ENCODE measurements at regions not wholly inside any gene's neighbourhood (a gene's known extent, or its start where the extent isn't known, plus 50 kb on each side); places are given as distances from the start of the nearest gene placed in this dataset.
"Not testable (repeated sequence)": the region's sequence is repeated elsewhere in the genome, so short reads cannot be mapped to it uniquely, and the experiment has no call there.

DNA sequence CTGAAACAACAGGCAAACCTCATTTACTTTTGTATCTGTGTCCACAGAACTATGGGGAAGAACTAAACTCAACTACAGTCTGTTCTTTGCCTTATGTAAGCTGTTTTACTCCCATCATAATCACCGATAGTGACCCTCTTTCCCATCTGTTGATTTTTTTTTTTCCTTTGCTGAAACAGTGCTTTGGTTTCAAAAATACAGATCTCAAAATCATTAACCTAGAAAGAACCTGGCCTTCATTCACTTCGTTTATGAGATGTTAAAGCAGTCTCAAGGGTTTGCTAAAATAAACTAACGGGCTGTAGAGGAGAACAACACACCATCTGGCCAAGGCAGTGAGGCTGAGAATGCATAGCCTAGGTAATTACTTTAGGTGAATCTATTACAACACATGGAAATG, 706.6 kb upstream of the ZNF608 start:
- no peak for DNase-seq

DNA sequence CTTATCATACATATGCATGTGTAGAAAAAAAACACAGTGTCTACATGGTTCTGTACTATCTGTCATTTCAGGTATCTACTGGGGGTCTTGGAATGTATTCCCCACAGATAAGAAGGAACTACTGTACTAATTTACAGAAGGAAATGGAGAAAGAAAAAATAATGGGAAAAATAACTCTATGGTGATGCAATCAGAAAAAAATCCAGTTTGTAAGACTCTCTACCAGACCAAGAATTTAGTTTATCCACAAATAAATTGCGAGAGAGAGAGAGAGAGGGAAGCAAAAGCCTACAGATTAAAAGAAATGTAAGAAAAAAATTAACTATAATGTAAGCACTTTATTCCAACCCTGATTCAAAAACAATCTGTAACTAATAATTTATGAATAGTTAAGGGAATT, 708.6 kb upstream of the ZNF608 start:
- DNase-seq = no peak

DNA sequence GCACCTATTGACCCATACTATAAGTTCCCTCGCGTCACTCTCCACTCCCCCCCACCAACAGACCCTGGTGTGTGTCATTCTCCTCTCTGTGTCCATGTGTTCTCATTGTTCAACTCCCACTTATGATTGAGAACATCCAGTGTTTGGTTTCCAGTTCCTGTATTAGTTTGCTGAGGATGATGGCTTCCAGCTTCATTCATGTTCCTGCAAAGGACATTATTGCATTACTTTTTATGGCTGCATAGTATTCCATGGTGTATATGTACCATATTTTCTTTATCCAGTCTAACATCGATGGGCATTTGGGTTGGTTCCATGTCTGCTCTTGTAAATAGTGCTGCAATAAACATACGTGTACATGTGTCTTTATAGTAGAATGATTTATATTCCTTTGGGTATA, 709.6 kb upstream of the ZNF608 start:
- DNase-seq = not testable (repeated sequence)

DNA sequence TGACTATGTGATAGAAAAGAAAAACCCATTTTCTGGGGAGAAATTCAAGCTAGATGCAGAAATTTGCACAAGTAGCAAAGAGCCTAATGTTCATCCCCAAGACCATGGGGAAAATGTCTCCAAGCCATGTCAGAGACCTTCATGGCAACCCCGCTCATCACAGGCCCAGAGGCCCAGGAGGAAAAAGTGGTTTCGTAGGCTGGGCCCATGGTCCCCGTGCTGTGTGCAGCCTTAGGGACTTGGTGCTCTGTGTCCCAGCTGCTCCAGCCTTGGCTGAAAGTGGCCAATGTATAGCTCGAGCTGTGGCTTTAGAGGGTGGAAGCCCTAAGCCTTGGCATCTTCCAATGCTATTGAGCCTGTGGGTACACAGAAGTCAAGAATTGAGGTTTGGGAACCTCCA, 711.2 kb upstream of the ZNF608 start:
- no peak for DNase-seq

DNA sequence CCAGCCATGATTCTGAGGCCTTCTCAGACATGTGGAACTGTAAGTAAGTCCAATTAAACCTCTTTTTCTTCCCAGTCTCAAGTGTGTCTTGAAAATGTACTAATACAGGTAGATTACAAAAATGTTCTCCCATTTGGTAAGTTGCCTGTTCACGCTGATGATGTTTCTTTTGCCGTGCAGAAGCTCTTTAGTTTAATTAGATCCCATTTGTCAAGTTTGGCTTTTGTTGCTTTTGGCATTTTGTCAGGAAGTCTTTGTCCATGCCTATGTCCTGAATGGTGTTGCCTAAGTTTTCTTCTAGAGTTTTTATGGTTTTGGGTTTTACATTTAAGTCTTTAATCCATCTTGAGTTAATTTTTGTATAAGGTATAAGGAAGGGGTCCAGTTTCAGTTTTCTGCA, 712.5 kb upstream of the ZNF608 start:
- DNase-seq = not testable (repeated sequence)

DNA sequence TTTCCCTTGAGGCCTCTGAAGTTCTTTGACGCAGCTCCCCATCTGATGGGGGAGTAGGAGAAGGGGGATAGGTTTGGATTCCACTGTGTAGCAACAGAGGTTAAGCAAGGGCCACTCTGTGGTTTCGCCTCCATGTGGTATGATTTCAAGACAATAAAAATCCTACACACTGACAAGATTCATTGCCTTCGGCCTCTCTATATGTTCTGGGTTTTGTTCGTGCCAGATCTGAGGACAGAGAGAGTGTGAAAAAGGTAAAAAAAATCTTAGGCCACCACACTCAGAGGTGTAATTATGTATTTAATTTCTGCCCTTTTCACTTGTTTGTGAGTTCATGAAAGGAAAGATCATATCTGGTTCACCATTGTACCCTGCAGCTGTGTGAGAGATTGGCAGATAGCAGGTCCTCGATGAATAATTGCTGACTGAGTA, 715.2 kb upstream of the ZNF608 start:
- DNase-seq = no peak

DNA sequence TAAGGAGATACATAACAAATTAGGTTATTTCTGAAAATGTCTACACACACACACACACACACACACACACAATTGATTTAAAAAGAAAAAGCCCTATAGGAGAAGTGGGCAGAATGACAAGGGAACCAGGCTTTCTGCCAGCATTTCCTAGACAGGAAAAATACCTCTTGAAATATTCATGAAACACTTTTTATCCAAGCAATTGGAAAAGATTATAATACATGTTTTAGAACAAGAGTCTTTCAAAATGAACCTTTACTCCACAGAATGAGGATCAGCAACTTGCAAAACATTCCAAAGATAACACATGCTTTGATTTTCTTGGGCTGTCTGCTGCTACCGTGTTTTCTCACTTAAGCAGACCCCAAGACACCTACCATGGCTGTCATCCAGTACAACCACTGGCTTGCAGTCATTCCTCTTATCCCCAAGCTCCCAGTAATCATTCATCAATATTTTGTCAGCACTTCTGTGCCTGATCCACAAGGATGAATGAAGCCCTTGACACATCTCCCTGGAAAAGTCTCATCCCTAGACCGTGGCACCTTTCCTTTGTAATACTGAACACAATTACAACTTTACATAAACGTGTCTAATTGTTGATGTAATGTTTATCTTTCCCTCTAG, 717.1 kb upstream of the ZNF608 start:
- no peak for DNase-seq

DNA sequence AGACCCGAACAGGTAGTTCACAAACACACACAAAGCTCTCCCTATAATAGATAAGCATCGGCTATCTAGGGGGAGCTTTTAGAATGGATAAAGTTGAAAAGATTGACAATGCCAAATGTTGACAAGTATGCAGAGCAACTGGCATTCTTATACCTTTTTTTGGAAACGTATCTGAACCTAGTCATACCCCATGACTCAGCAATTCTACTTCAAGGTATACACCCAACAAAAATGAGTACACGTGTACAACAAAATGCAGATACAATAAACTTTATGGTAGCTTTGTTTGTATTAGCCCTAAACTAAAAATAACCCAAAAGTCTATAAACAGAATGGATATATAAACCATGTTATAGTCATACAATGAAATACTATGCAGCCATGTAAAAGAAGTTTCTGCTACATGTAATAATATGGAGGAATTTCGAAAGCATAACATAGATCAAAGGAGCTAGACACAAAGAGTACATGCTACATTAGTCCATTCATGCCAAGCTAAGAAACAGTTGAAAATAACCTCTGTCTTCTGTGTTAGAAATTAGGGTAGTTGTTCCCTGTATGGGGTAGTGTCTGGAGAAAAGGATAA, 718.5 kb upstream of the ZNF608 start:
- DNase-seq = no peak

DNA sequence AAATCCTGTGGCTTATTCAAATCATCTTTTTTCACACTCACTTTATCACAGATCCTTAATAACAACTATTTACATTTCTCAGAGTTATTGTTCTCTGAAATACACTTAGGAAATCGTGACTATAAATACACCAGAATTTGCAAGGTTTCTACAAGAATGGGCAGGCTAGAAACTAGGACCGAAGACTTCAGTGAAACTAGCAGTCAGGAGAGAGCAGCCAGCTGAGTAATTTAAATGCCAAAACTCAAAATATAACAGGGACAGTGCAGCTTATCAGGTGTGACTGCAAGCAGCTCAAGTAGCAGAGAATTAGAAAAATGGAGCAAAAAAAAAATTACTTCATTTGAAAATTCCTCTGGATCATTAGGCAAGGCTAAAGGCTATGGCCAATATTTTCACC, 719.3 kb upstream of the ZNF608 start:
- DNase-seq = no peak

DNA sequence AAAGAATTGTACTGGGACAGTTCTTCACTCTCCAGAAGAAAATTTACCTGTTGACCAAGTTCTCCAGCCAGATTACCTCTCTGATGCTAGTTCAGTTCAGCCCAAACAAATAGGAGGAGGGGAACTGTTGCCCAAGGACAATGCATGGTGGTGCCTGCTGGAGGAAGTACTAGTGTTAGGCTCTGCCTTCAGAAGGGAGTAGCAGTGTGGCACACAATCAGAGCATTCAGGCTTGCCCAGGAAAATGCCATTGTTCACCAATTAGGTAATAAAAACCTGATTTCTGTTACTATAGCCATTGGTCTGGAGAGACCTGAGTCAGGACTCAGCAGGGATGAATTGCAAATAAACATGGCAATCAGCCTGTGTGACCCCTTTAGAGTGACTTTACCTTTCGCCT, 720.8 kb upstream of the ZNF608 start:
- DNase-seq = no peak

DNA sequence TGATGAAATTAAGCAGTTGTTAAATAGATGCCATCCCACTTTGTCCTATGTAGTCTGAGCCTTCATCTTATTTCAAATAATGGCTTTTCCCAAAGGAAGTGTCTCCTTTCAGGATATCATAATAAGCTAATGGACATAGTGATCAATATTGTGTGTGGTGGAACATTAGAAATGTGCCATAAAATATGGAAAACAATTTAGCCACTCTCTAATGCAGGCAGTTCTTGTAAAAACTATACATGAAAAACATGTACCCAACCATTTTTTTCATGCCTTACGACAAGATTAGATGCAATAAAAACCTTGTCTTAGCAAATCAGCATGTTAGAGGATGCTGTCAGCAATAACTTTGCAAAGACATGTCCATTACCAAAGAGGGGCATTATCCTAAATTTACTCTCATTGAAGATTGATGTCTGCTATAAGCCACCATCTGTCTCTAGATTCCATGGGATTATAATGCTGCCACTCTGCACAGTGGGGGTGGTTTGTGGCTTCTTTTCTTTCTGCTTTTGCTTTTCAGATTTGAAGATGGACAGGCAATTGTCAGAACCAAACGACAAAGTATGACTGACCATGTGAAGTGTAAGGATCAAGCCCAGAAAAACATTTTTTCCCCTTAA, 724.0 kb upstream of the ZNF608 start:
- DNase-seq = no peak

DNA sequence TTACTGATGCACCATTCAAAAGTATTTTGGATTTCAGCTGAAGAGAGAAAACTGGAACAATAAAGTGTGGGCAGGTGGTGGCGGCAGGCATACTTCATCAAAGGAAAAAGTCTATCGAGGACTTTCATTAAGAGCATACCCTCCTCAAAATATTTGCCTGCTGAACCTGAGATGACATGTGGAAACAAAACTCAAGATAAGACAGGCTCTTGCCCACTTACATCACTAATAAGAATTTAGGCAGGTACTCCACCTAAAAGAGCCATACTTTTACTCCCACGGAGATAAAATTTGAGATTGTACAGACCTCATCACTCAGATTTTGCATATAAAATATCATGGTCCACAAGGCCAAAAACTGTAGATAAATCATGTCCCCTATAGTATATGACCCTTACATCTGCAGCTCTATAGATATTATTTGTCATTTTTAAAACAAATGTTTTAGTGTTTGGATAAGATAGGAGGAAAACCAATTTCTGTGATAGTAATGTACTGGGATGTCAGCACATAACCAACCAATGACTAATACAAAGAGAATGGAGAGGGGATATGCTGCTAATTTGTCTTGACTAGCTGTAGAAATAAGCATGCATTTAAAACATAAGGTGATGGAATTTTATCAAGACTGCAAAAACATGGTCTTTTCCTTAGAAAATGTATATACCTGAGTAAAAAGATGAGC, 730.6 kb upstream of the ZNF608 start:
- DNase-seq = no peak

DNA sequence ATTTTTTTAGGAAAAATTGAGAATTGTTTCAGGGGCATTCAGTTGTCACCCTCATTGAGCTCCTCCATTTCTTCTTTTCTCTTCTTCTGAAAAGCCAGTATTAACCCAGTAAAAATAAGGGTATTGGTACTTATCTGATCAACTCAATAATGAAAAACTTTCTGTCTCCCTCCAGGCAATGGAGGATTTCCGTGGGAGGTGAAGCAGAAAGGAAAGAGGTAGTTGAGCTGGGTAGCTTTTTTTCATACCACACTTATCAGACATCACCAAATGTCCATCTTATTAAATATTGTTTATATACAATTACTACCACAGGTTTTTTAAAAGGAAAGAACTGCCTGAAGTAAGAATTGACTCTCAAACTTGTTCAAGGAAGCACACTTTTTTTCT, 731.1 kb upstream of the ZNF608 start:
- no peak for DNase-seq

DNA sequence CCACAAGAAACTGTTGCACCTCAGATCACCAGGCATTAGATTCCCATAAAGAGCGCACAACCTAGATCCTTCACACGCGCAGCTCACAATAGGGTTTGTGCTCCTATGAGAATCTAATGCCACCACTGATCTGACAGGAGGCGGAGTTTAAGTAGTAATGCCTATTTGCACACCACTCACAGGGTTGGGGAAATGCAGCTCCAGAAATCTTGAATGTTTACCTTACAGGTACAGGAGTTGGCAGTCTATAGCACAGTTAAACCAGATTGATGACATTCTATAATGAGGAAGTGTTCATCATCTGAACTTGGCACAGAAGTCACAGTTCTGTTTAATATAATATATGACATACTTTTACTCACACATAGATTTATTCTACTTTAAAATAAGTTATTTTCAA, 732.2 kb upstream of the ZNF608 start:
- no peak for DNase-seq

DNA sequence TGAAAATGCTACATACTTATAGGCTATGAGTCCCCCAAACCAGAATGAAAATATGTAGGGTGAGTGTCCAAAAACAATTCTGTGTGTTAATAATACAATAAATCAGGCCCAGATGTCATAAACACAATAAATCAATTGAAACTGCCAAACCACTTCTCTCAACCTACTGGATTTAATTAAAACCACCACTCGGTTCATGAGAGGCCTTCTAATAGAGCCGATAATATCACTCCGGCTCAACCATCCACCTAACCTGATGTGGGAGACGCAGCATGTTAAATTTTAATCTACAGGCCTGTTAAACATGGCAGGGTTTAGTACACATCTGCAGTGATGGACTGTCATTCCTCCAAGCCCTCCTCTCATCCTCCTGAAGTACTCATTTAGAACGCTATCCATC, 734.5 kb upstream of the ZNF608 start:
- DNase-seq = no peak

DNA sequence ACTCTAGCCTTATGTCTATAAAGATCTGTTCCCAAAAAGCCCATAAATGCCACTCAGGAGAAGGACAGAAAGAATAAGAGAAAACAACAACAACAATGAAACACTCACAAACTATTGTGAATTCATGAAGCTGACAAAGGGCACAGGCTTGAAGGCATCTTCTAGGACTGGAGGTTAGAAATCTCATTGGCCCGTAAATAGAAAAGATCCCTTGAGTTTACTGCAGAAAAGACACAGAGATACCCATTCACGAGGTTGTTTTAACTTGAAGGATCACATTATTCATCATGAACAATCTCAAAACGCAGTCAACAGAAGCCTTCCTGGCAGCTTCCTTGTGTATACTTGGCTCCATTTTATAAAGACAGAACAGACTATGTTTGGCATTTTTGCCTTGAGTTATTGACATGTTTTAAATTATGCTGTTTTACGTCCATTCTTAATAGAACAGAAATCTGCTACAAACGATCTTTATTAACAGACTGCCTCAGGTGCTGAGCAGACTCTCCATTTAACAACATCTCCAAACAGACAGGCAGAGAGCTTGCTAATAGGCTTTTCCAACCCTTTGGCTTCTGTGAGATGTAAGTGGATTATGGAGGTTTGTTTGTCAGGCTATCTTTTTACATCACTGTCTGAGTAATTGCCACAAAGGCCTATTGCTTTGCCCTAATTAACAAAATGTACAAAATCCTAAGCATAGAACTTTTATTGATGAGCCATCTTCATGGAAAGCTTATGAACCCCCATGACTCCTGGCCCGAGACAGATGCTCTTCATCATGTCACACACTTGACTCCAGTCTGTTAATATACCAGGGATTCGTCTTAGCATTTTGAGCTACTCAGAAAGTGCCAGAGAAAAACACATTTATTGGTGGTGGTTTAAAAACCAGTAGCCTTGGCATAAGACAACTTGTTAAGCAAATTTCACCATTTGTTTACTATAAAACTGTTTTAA, 735.3 kb upstream of the ZNF608 start:
- DNase-seq = no peak

DNA sequence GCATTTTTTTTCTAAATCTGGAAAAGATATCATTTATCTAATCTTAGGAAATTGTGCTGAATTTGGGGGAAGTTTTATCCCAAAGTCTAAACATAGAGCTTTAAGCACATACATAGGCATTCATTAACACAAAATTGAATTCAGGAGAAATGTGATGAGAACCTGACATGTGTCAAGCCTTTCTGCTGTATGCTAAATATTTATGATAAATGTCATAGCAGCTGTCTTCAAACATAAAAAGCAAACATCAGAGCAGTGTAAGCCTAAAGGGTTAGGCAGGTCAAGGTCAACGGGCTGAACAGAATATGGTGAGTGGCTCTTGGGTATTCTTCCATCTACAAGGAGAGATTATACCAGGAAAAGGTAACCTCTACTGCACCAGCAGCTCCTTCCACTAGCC, 737.2 kb upstream of the ZNF608 start:
- DNase-seq = no peak

DNA sequence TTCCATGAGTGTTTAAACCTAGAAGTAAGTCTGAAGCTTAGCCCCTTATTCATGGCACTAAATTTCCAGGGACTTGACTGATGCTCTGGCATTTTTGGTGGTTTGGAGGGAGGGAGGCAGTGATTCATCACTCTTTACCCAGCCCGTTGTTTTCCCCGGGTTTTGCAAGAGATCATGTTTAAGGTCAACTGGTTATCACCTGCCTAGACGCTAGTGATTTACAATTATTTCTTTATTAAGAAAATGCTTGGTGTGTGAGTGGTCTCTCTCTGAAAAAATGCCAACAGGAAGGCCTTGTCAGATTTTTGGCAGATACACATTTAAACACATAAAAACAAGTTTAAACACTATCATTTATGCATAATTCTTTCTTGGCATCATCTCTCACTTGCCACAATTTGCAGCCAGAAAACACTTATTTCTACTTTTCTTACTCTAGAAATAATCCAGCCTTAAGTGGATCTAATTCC, 737.9 kb upstream of the ZNF608 start:
- DNase-seq = no peak

DNA sequence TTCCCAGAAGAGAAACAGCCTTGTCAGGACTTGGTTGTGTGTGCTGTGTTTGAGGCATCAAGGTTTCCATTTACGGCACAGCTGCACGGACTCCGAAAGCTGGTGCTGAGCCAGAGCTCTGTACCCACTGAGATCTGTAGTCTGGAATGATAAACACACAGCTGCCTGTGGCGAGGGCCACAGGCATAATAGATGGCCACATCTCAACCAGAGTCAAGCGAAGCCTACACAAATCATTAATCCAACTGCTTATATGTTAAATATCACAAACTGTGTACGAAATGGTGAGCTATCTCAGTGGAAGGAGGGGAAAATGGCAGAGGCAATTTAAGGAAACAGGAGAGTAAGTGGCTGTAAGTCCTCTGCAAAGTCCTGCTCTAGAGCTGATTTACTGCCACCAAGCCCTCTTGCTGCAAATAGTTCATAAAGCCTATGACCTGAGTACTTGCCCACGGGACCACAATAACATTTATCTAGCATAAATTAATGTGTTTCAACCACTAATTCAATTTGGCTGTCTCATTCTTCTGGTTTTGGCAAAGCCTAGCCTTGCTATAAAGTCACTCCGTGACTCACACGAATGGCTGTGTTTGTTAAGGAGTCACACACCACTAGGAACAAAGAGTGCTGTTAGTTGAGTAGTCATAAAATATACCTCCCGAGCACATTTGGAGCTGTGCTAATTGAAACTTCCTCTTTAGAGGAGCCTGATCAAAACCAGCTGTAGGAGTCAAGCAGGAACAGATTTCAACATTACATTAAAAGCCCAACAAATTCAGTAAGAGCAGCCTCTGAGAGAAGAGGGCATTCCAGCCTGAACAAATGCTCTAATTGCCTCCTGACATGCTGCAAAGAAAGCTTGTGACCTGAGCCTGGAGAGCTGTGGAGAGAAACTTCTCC, 738.6 kb upstream of the ZNF608 start:
- DNase-seq = no peak

DNA sequence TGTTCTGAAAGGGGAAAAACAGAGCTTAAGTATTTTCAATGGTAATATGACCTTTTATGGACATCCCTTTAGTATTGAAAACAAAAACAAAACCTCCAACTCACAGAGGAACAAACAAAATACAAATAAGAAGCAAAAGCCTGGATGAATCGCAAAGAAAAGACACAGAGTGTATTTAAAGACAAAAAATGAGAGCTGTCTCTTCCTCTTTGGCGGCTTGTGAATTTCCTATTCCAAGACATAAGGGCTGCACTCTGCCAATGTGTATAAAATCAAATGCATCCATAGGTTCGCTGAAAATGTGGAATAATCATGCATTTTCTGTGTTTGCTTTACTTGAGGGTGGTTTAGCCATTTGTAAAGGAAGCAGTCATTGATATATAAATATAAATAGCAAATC, 739.3 kb upstream of the ZNF608 start:
- DNase-seq = no peak

DNA sequence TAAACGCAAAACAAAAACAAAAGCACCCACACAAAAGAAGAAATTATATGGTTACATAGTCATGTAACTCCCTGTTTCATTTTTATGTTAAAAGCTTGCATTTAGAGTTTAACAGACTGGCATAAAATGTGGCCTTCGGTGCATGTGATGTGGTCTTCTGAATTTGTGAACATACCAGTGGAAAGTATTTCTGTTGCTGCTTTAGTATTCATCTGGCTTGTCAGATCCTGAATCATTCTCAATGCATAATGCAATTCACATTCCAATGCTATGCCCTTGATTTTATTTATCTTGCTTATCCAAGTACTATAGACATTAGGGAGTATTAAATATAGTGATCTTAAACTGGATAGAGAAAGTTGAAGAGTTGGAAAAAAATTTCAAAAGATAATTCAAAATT, 740.2 kb upstream of the ZNF608 start:
- DNase-seq = no peak

DNA sequence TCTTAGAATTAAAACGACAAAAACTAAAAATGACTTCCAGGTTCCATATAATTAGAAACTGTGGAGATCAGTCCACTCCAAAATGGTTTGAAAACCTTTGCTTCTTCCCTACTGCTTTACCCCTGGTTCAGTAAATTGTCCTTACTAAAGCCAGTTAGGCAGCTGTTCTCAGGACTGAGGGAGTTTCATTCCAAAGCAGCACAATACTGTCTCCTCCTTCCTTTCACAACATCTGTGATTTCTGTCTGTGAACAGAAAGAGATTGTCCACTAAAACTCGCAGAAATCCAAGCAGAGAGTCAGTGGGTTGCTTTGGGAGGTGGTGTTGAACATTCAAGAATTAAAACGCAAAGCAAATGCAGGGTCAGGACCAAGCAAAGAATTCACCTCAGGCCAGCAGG, 740.8 kb upstream of the ZNF608 start:
- DNase-seq = no peak

Data from stimulated activated CD4-positive, alpha-beta T cell treated with anti-CD3 and anti-CD28 coated beads, Interleukin-2, amount 100 ng/mL, for 24 hours (primary cell).